Lower leg skin (tissue), 4 donors: ENCODE measurements at regions not wholly inside any gene's neighbourhood (a gene's known extent, or its start where the extent isn't known, plus 50 kb on each side); places are given as distances from the start of the nearest gene placed in this dataset.

ENCODE experiments used
- DNase-seq, 2 donors: peaks; one replicate each; pipeline ENCODE4 v3.0.0-alpha.2; 2019; ENCODE audit warnings: low spot score in 2 of 2
- H3K4me3 ChIP-seq: fragments of 200-600 bp; sonication (generic); 2 replicates; pipeline ENCODE4 v1.5.1; 2017; ENCODE audit warnings: mild to moderate bottlenecking, low read depth; ENCODE audit not compliant: poor library complexity, severe bottlenecking
- CTCF ChIP-seq, 3 donors: fragments of 450-650 bp; IDR thresholded peaks; one replicate each; pipeline ENCODE4 v1.5.1; 2016; ENCODE audit warnings: antibody characterized with exemption in 3 of 3, mild to moderate bottlenecking in 3 of 3, moderate library complexity in 2 of 3
- POLR2A ChIP-seq, 2 donors: fragments of 450-650 bp; IDR thresholded peaks; one replicate each; pipeline ENCODE4 v1.6.1; 2016 to 2017; ENCODE audit warnings: antibody characterized with exemption in 2 of 2, mild to moderate bottlenecking in 1 of 2, moderate library complexity in 1 of 2
- WGBS, 2 donors: methylation state at CpG; one replicate each; pipeline ENCODE4 v1.1.5; 2018; 5-methylcytosine and 5-hydroxymethylcytosine counted together
- intact Hi-C: fragments of 100-400 bp; cut with DNase I; formaldehyde crosslinking; loops from one replicate; pipeline ENCODE4 v1.15.0; 2023; ENCODE audit warnings: low total_unique reads

- 87 to 89% methylated on average over 17 to 19 of the region's 19 CpGs for WGBS, 2 donors
- TF ChIP-seq CTCF (IDR thresholded peaks at IDR 0.05) (no peak), POLR2A (IDR thresholded peaks at IDR 0.05) (no peak)
- intact Hi-C loops = no loop called here
- H3K4me3 ChIP-seq = no peak overlapping the region
- no peak for DNase-seq
Observed at GRCh38 chr1:9482816-9483572, 56.3 kb upstream of the SLC25A33 start.

GRCh38 chr1:9486466-9487140 is 52.7 kb upstream of the SLC25A33 start:
- intact Hi-C loops = no loop called here
- DNase-seq = no peak
- H3K4me3 ChIP-seq = no peak overlapping the region
- 92 to 94% methylated on average over 12 of the region's 12 CpGs for WGBS, 2 donors
- TF ChIP-seq POLR2A (IDR thresholded peaks at IDR 0.05) = no peak
- TF ChIP-seq CTCF (IDR thresholded peaks at IDR 0.05) = no peak
